Duodenal mucosa (tissue), 2 donors: ENCODE measurements at regions not wholly inside any gene's neighbourhood (a gene's known extent, or its start where the extent isn't known, plus 50 kb on each side); places are given as distances from the start of the nearest gene placed in this dataset.

Source experiments
- H3K27ac ChIP-seq: one replicate; pipeline ENCODE4 v1.7.0; 2013; ENCODE audit warnings: low read depth, low read length
- H3K27me3 ChIP-seq, 2 donors: one replicate each; pipeline ENCODE4 v1.7.0; 2013; ENCODE audit warnings: low read length in 2 of 2, control low read depth in 1 of 2; ENCODE audit not compliant: insufficient read depth in 2 of 2, control insufficient read depth in 1 of 2
- H3K36me3 ChIP-seq, 2 donors: one replicate each; pipeline ENCODE4 v1.7.0; 2013; ENCODE audit warnings: low read length in 2 of 2, control low read depth in 1 of 2; ENCODE audit not compliant: insufficient read depth in 2 of 2, control insufficient read depth in 1 of 2
- H3K4me1 ChIP-seq, 2 donors: one replicate each; pipeline ENCODE4 v1.7.0; 2013; ENCODE audit warnings: low read length in 2 of 2, control low read depth in 1 of 2; ENCODE audit not compliant: insufficient read depth in 2 of 2, control insufficient read depth in 1 of 2
- H3K4me3 ChIP-seq, 2 donors: one replicate each; pipeline ENCODE4 v1.7.0; 2013; ENCODE audit warnings: low read length in 2 of 2, low read depth in 1 of 2
- H3K9ac ChIP-seq, 2 donors: one replicate each; pipeline ENCODE4 v1.7.0; 2013; ENCODE audit warnings: low read length in 2 of 2, low read depth in 1 of 2
- H3K9me3 ChIP-seq, 2 donors: one replicate each; pipeline ENCODE4 v1.7.0; 2013; ENCODE audit warnings: low read length in 2 of 2, control low read depth in 1 of 2; ENCODE audit not compliant: control insufficient read depth in 1 of 2

- Histone ChIP-seq H3K9ac (no peak overlapping the region), H3K27me3 (no peaks in the 10 kb centered on the region), H3K4me3 (no peak overlapping the region), H3K27ac (no peak overlapping the region), H3K9me3 (no peaks in the 10 kb centered on the region), H3K4me1 (no peaks in the 10 kb centered on the region), H3K36me3 (no peaks in the 10 kb centered on the region)
Measured at GRCh38 chr15:47505712-47506328, 211.5 kb upstream of the SEMA6D start.

DNA sequence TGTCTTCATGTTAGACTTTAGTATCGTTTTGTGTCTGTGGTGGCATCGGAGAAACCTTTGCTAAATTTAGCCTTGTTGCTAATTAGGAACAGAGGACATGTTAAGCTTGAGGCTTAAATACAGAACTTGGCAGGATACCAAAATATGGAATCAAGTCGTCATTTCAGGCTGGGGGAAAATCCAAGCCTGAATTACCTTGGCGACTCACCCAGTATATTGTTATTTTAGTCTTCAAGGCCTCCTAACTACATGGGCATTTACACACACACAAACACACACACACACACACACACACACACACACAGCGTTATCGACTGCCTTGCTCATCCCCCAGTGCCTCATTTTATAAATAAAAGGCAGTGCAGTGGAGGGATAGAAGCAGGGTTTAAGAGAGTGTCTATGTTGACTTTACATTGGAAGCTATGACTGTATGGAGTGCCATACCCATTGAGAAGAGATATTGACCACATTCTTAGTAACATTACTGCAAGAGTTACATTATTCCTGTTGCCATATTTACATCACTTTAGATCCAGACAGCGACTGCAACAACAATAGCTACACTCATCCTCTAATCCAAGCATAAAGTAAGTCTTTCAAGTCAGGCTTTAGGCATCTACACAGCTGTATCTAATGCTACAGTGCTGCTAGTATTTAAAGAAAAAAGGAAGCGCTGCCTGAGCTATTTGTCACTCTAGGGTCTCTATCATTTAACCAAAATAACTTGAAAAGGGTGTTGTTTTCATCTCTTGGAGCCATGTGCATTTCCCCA is 210.8 kb upstream of the SEMA6D start:
- Histone ChIP-seq H3K9ac (no peak overlapping the region), H3K27me3 (no peaks in the 10 kb centered on the region), H3K4me1 (no peaks in the 10 kb centered on the region), H3K27ac (no peak overlapping the region), H3K4me3 (no peak overlapping the region), H3K36me3 (no peaks in the 10 kb centered on the region), H3K9me3 (no peaks in the 10 kb centered on the region)

DNA sequence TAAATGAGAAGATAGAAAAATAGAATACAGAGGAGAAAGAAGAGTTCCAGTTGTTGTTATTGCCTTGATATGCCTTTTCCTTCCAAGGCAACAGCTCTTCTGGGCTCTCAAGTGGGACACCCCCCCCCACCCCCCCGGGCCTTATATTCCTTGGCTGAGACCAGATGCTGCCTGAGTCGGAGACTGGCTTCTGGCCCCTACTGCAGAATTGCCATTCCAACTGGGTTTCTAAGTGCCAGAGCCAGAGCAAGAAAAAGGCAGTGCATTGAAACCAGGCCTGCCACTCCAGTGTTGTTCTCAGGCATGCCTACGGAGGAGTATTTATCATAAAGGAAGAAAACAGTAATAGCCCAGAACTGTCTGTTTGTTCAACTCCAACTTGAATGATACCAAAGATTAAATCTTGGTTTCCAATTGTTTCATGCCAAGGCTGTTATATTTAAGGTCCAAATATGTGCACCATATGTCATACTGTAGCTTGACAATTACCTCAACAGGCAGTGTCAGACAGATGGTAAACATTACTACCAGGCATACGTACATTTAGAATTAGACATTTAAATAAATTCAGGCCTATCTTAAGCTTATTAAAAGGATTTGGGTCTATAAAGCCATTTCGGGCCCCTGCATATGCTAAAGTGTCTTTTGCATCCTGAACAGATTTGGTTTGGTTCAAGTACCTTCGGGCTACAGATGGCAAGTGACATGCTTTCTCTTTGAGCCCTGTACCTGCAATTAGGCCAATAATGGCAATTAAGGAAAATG is 209.9 kb upstream of the SEMA6D start:
- Histone ChIP-seq H3K27me3 (no peaks in the 10 kb centered on the region), H3K36me3 (no peaks in the 10 kb centered on the region), H3K9ac (no peak overlapping the region), H3K9me3 (no peaks in the 10 kb centered on the region), H3K27ac (no peak overlapping the region), H3K4me1 (no peaks in the 10 kb centered on the region), H3K4me3 (no peak overlapping the region)

- no peaks in the 10 kb centered on the region for H3K9me3 ChIP-seq
Measured at GRCh38 chr15:47511261-47511660, 206.0 kb upstream of the SEMA6D start.

DNA sequence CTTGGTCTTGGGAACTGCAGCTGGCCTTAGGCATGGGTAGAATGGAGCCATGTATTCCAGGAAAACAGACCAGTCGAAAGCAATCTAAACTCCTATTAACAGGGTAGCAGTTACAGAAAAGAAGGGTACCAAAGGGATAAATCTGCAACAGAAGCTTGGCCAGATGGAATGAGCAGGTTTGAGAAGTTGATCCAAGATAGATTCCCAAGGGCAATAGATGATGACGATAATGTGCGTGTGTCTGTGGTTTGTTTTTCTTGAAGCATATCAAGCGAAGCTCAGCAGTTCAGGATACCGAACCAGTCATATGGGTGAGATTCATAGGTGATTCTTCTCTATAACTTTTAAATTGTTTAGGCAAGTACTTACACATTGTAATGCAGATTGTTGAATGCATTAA is 203.8 kb upstream of the SEMA6D start:
- no peaks in the 10 kb centered on the region for H3K9me3 ChIP-seq
- no peak overlapping the region for H3K27ac ChIP-seq
- H3K9ac ChIP-seq = no peak overlapping the region
- H3K4me1 ChIP-seq = no peaks in the 10 kb centered on the region
- no peaks in the 10 kb centered on the region for H3K27me3 ChIP-seq
- H3K4me3 ChIP-seq = no peak overlapping the region
- H3K36me3 ChIP-seq = no peaks in the 10 kb centered on the region

More at GRCh38 chr15:47511261-47511660, 206.0 kb upstream of the SEMA6D start:
- no peak overlapping the region for H3K27ac ChIP-seq
- no peak overlapping the region for H3K9ac ChIP-seq
- no peaks in the 10 kb centered on the region for H3K4me1 ChIP-seq
- no peaks in the 10 kb centered on the region for H3K36me3 ChIP-seq
- no peaks in the 10 kb centered on the region for H3K27me3 ChIP-seq
- H3K4me3 ChIP-seq = no peak overlapping the region

GRCh38 chr15:47514200-47514652 is 203.1 kb upstream of the SEMA6D start:
- H3K27me3 ChIP-seq = no peaks in the 10 kb centered on the region
- H3K9me3 ChIP-seq = no peaks in the 10 kb centered on the region
- H3K4me3 ChIP-seq = no peak overlapping the region
- H3K9ac ChIP-seq = no peak overlapping the region
- H3K4me1 ChIP-seq = no peaks in the 10 kb centered on the region
- no peak overlapping the region for H3K27ac ChIP-seq
- no peaks in the 10 kb centered on the region for H3K36me3 ChIP-seq

DNA sequence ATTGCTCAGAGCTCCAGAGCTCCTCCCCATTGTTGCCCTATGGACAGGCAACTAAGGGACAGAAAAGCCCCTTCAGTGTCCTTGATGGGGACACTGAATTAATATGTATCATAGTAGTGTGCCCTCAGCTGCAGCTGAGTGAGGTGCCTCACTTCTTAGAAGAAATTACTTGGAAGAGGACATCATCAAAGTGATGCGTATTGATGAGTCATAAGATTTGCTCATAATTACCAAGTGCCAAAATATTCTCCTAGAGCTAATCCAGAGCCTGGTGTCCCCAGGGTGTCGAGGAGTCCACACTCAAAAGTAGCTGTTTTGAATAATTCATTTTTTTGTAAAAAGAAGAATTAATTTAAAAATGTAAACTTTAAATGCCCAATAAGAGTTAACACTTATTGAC is 200.7 kb upstream of the SEMA6D start:
- no peak overlapping the region for H3K4me3 ChIP-seq
- H3K9ac ChIP-seq = no peak overlapping the region
- no peaks in the 10 kb centered on the region for H3K9me3 ChIP-seq
- H3K27ac ChIP-seq = no peak overlapping the region
- H3K36me3 ChIP-seq = no peaks in the 10 kb centered on the region
- no peaks in the 10 kb centered on the region for H3K27me3 ChIP-seq
- H3K4me1 ChIP-seq = no peaks in the 10 kb centered on the region

GRCh38 chr15:47516972-47517371 is 200.3 kb upstream of the SEMA6D start:
- H3K9me3 ChIP-seq = no peaks in the 10 kb centered on the region
- H3K27ac ChIP-seq = no peak overlapping the region
- no peaks in the 10 kb centered on the region for H3K4me1 ChIP-seq
- no peak overlapping the region for H3K9ac ChIP-seq
- H3K4me3 ChIP-seq = no peak overlapping the region
- no peaks in the 10 kb centered on the region for H3K27me3 ChIP-seq
- H3K36me3 ChIP-seq = no peaks in the 10 kb centered on the region

DNA sequence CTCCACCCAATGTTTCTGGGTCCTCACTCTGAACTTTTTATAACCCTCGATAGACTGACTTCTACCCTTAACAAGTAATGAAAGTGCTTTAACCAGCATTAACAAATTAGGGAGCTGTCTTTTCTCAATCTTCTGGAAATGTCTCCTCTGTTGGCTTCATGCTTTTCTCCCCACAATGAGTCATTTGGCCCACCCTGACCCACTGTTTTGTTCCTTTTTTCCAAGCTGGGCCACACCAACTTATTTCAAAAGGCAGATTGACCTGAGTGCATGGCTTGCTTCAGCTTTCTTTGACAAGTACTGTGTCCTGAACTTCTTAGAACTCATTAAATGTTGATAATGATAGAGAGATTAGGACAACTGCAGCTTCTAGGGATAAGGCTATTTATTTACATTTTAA is 199.6 kb upstream of the SEMA6D start:
- no peak overlapping the region for H3K9ac ChIP-seq
- no peak overlapping the region for H3K27ac ChIP-seq
- no peak overlapping the region for H3K4me3 ChIP-seq
- no peaks in the 10 kb centered on the region for H3K36me3 ChIP-seq
- H3K9me3 ChIP-seq = no peaks in the 10 kb centered on the region
- no peaks in the 10 kb centered on the region for H3K27me3 ChIP-seq
- H3K4me1 ChIP-seq = no peaks in the 10 kb centered on the region
